CMK (cell line): ENCODE measurements at regions not wholly inside any gene's neighbourhood (a gene's known extent, or its start where the extent isn't known, plus 50 kb on each side); places are given as distances from the start of the nearest gene placed in this dataset.
"Not testable (repeated sequence)": the region's sequence is repeated elsewhere in the genome, so short reads cannot be mapped to it uniquely, and the experiment has no call there.

Source experiments
- DNase-seq: peaks from one replicate; pipeline ENCODE4 v3.0.0-alpha.2; 2010; ENCODE audit warnings: low read depth

- no peak for DNase-seq
Observed at GRCh38 chr9:79390077-79390698, 181.6 kb upstream of the TLE4 start.

GRCh38 chr9:79390781-79391770, 180.7 kb upstream of the TLE4 start:
- DNase-seq = no peak

DNA sequence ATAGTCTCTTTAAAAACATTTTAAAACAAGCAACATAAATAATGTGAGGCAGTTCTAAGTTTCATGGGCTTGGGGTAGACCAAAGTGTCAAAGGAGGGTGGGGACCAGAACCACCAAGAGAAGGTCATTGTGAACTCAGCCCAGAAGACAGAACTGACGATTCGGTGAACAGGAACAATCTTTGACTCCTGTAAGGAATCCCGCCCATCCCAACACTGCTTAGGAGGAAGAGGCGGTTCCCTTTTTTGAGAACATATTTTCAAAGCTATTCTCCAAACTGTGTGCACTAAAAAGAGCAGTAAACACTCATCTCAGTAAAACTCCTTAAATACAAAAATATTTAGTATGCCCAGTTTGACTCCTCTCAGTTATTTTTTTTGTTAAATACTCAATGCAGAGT, 176.5 kb upstream of the TLE4 start:
- no peak for DNase-seq

DNA sequence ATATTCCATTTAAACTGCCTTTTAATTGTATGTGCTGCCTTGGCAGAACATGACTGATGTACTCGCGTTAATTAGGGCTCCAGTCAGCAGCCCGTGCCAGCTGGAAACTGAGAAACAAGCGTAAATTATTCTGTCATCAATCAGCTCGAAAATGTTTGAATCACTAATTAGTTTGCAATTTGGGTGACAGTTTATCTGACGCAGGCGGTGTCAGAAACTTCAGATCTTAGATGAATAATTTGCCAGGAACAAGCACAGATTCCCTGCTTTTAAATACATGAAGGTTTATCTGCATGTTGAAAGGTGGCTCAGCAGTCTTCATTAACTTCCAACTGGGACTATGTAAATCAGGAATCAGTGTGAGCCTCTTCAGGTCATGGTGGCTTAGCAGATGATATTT, 176.0 kb upstream of the TLE4 start:
- DNase-seq = no peak

DNA sequence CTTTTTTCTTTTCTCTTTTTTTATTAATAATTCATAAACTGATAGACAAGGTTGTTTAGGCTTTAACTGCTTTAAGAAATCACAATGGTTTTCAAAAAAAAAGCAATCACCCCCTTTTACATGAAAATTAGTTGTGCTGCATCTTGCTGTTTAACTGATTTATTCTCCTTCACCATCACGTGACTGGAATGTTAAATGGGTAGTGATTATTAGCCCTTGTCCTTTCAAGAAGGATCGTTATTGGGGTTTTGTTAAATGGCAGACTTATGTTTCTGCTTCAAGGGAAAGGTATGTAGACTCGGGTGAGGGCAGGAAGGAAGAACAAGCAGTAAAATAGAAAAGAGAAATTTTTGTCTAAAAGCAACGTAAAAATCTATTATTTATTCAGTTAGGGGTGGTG, 175.6 kb upstream of the TLE4 start:
- no peak for DNase-seq

- no peak for DNase-seq
Observed at GRCh38 chr9:79403495-79403894, 168.3 kb upstream of the TLE4 start.

DNA sequence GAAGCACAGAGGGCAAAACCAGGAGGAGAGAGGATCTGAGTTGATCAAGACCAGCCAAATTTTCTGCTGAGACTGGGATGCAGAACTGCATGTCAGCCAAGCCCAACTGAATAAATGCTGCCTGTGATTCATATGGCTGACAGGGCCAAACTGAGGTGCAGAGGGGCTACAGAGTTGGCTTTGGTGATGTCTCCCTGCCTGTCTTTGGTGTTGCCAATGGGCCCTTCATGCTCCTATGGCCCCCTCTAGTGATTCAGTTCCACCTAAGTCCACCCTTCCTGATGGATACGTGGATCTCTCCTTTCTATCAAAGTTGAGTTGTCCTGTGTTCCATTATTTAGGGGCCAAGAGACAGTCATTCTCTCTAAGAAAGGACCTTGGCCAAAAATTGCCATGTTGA, 163.6 kb upstream of the TLE4 start:
- no peak for DNase-seq

GRCh38 chr9:79408617-79409016, 163.1 kb upstream of the TLE4 start:
- DNase-seq = no peak

DNA sequence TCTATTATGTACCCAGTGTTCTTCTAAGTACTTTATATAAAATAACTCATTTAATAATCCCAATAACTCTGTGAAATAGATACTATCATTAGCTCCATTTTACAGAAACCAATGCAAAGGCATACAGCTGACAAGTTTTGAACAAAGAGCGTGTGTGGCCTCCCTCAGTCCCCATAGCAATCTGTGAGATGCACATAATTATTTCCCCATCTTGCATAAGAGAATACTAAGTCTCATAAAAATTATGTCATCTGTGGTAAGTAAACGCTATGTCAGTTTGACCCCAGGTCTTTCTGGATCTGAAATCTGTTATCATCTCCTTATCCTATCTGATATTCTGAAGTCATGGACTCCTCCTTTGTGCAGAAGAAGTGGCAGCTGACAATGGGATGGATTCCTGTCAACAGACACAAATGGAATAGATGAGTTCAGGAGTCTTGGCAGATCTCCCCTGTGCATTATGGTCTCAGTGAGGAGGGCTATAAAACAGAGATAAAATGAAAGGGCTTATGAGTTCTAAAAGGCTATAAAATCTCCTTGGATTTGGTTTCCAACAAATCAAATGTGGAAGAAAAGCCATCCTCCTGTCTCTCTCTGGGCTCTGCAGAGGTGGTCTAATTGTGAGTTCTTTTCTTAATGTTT, 162.5 kb upstream of the TLE4 start:
- no peak for DNase-seq

GRCh38 chr9:79425840-79426239, 145.9 kb upstream of the TLE4 start:
- no peak for DNase-seq

DNA sequence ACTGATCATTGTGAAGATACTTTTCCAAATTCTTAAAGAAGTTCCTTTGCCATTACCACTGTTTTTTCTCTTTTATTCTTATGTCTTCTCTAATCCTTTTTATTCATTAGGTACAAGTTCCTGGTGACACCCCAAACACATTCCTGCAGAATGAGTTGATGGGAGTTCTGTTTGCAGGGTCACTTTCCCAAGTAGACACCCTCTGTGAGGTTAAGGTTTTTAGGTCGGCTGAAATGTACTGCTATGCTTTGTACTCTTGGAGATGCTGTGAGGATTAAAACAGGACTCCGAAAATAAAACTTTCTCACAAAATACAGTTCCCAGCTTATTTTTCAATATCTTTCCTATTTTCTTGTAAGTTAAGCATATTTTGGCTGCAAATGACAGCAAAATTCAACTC, 143.3 kb upstream of the TLE4 start:
- DNase-seq = no peak

GRCh38 chr9:79430619-79431018, 141.1 kb upstream of the TLE4 start:
- no peak for DNase-seq

- no peak for DNase-seq
Observed at GRCh38 chr9:79431019-79431679, 140.6 kb upstream of the TLE4 start.

DNA sequence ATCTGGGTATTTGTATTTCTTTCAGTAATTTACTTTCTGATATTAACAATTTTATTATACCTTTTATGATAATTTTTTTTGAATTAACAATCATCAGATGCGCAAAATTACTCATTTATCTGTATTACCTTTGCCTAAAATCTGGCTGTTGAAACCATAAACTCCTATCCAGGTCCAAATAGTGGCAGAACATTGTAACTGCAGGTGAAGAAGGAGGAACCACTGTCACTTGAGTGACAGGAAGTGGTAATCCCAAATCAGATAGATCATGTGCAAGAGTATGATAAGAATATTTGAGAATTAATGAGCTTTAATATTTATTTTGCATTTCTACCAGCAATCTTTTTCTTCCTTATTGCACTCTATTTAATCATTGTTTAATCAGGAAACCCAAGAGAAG, 139.3 kb upstream of the TLE4 start:
- no peak for DNase-seq

DNA sequence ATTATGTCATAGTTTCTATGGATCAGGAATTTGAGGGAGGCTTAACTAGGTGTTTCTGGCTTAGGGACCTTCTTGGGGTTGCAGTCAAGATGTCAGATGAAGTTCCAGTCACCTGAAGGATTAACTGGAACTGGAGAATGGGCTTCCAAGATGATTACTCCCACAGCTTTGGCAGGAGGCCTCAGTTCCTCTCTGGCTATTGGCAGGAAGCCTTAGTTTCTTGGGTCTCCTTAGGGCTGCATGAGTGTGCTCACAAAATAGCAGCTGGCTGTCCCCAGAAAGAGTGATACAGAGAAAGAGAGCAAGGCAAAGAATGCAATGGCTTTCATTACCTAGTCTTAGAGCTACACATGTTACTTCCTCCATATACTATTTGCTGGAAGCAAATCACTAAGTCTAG, 138.1 kb upstream of the TLE4 start:
- no peak for DNase-seq

GRCh38 chr9:79439221-79439620, 132.5 kb upstream of the TLE4 start:
- not testable (repeated sequence) for DNase-seq

- no peak for DNase-seq
Observed at GRCh38 chr9:79446523-79447307, 125.0 kb upstream of the TLE4 start.

GRCh38 chr9:79447308-79447605, 124.5 kb upstream of the TLE4 start:
- no peak for DNase-seq

DNA sequence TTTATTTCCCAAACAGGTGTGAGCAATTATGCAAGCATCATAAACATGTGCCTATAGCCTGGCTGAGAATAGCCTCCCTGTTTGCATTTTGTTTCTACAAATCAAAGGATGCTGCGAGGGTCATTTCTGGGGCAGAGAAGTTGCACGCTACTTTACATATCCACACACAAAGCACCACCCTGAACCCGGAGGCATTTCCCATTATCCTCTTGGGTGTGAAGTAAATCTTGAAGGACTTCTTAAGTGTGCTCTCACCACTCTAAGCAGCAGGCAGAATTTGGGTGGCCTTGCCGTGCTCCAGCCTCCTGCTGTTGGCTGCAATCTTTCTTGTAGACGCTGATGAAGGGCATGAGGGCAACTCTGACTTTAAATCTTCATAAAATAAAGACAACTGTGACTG, 124.0 kb upstream of the TLE4 start:
- DNase-seq = no peak

DNA sequence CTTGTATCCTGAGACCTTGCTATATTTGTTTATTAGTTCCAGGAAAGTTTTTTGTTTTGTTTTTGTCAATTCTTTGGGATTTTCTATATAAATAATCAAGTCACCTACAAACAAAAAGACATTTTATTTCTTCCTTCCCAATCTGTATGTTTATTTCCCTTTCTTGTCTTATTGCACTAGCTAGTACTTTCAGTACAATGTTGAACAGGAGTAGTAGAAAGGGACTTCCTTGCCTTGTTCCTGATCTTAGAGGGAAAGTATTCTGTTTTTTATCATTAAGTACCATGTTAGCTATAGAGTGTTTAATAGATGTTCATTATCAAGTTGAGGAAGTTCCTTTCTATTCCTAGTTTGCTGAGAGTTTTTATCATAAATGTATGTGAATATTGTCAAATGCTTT, 119.5 kb upstream of the TLE4 start:
- no peak for DNase-seq

- no peak for DNase-seq
Observed at GRCh38 chr9:79461712-79462111, 110.1 kb upstream of the TLE4 start.

GRCh38 chr9:79465156-79465555, 106.6 kb upstream of the TLE4 start:
- DNase-seq = no peak
